ENCODE measurements at regions not wholly inside any gene's neighbourhood (a gene's known extent, or its start where the extent isn't known, plus 50 kb on each side); places are given as distances from the start of the nearest gene placed in this dataset.

GRCh38 chr2:12341920-12342319 is 374.8 kb upstream of the TRIB2 start:
- no peak for TF ChIP-seq CTCF (IDR thresholded peaks at IDR 0.05; ENCODE audit: extremely low read depth in 1 of 2, insufficient read depth in 1 of 2, low read depth in 1 of 2, low read length in 2 of 2)
- TF ChIP-seq EZH2 (IDR thresholded peaks at IDR 0.05; ENCODE audit: borderline replicate concordance, low read depth, low read length, severe bottlenecking): no peak
- TF ChIP-seq POLR2A (IDR thresholded peaks at IDR 0.05; ENCODE audit: low read depth, low read length): no peak
- no peak for TF ChIP-seq MAX (IDR thresholded peaks at IDR 0.05; ENCODE audit: insufficient read depth, insufficient read length)
- no peak for TF ChIP-seq JUN (IDR thresholded peaks at IDR 0.05; ENCODE audit: borderline replicate concordance, insufficient read depth, insufficient read length, low read depth)

All from endothelial cell of umbilical vein (primary cell).